SW480 (cell line): ENCODE measurements at regions not wholly inside any gene's neighbourhood (a gene's known extent, or its start where the extent isn't known, plus 50 kb on each side); places are given as distances from the start of the nearest gene placed in this dataset.
"Not testable (repeated sequence)": the region's sequence is repeated elsewhere in the genome, so short reads cannot be mapped to it uniquely, and the experiment has no call there.

Source experiments
- DNase-seq: peaks from one replicate; pipeline ENCODE4 v3.0.0-alpha.2; 2016; ENCODE audit warnings: low spot score

DNA sequence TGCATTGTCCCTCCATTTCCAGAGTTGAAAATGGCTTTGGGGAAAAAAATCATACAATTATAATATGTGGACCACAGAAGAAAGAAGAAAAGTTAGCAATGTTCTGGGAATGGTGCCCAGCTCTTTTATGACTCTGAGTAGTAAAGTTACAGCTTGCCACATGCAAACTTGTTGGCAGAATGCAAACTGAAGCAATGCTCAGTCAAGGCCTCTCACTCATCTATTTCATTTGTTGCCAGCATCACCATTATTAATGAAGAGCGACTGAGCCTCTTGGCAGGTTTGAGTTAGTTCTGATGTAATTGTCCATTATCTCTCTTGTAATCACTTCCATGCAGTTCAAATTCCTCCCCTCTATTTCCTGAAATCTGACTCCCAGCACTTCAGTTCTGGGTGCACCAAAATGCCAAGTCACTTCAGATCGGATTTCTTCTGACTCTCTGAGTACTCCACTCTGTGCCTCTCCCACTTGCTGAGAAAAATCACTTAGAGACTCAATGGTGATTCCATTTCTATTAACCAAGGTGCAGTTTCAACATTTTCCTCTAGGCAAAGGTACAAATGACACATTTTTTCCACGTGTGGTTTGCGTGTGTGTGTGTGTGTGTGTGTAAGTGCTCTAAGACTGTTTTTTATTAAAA is 154.4 kb upstream of the STMND1 start:
- peak; percentile 3 for DNase-seq

DNA sequence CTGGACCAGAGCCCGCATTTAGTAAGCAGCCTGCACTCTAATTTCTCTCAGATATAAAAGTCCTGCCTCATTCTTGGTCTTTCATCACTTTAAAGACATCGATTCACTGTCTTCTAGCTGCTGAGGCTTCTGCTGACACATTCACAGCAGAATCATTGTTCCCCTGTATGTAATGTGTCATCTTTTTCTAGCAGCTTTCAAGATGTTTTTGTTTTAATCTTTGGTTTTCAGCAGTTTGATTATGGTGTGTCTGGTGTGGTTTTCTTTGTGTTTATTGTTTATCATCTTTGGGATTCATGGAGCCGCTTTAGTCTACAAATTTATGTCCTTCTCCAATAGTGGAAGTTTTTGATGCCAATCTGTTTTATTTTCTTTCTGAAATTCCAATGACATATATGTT is 157.3 kb upstream of the STMND1 start:
- no peak for DNase-seq

DNA sequence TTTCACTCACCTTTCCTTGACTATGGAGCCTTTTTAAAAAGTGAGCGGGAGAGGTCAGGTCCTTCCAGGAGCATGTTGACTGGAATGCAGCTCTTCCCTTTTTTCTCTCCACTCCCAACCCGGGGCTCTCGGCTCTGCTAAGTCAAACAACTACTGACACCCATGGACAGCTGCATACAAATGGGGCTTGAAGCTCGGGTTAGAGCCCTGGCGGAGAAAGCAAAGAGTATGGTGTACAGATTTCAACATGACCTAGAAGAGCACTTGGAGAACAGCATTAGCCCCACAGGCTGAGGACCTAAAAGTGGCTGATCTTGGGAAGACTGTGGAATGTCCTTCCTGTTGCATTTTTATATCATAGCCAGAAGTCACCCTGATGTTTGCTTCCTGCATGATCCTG is 162.0 kb upstream of the STMND1 start:
- DNase-seq = no peak

DNA sequence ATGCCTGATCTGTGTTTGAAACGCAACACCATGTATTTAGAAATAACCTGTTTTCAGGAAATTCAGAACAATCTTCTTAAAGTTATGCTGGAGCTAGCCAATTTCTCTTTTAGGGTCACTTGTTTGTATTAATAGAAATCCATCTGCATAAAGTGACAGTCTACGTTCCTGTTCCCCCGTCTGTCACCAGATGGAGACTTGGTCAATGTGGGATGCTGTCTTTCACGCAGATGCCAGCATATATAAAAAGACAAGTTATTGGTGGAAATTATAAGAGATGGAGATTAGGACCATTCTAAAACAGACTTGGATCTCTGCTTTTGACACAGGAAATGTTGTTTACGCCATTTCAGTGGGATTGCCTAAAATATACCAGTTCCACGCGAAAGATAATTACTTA is 162.5 kb upstream of the STMND1 start:
- DNase-seq = no peak

DNA sequence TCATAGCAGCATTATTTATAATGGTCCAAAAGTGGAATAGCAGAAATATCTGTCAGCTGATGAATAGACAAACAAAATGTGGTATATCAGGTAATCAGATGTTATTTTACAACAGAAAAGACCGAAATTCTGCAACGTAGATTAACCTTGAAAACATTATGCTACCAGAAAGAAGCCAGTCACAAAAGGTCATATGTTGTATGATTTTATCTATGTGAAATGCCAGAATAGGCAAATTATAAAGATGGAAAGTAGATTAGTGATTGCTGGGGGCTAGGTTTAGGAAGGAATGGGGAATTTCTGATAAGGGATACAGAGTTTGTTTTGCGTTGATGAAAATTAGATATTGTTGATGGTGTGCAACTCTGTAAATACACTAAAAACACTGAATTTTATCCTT is 165.0 kb upstream of the STMND1 start:
- no peak for DNase-seq

DNA sequence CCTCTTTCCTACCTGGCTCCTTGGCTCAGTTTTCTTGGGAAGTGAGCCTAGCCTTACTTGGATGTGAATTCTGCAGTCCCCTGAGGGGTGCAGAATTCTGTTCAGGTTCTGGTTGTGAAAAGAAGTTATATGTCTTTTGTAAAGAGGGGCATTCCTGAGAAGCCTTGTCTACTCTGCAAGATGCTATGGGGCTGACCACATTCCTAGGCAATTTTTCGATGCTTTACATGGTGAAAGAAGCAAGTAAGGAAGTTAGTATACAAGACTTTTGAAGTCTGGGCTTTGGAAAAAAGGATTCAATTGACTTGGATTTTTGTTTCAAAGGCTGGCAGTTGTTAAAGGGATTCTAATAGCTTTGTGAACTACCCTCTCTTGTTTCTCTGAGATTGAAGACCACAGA is 167.9 kb upstream of the STMND1 start:
- no peak for DNase-seq

DNA sequence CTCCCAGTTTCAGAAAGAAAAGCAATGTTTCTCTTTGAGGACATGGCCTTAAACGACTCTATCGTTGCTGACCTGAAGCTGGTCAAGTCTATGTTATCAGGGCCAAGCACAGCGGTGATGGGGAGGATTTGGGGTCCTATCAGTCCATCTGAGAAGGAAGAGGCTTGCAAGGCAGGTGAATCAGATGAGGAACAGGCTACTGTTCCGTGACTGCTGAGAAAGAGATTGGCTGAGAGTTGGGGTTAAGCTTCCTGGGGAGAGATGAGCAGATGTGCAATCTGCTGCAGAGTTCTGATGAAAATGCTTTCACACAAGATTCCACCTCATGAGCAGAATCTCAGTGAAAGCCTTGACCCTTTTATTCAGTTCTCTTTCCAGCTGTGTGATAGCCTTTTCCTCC is 168.3 kb upstream of the STMND1 start:
- DNase-seq = no peak

DNA sequence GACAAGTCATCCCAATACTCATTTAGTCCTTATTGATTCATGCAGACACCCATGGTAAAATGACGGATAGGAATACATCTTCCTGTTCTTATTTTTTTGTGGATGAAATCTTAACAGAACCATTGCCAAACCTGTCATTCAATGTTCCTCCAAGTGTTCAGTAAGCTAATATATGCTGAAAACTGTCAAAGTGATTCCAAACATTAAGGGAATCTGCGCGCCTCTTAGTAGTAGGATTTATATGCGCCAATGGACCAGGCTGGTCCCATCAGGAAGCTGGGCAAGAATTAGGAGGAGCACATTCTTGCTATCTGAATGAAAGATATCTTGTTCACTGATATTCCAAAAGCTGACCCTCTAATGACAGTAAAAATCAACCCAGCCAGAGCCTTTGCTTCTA is 168.9 kb upstream of the STMND1 start:
- DNase-seq = no peak

DNA sequence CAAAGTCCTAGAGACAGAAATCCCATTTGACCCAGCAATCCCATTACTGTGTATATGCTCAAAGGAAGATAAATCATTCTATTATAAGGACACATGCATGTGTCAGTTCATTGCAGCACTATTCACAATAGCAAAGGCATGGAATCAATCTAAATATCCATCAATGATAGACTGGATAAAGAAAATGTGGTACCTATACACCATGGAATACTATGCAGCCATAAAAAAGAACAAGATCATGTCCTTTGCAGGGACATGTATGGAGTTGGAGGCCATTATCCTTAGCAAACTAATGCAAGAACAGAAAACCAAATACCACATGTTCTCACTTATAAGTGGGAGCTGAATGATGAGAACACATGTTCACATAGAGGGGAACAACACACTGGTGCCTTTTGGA is 169.8 kb upstream of the ATXN1 start:
- not testable (repeated sequence) for DNase-seq

DNA sequence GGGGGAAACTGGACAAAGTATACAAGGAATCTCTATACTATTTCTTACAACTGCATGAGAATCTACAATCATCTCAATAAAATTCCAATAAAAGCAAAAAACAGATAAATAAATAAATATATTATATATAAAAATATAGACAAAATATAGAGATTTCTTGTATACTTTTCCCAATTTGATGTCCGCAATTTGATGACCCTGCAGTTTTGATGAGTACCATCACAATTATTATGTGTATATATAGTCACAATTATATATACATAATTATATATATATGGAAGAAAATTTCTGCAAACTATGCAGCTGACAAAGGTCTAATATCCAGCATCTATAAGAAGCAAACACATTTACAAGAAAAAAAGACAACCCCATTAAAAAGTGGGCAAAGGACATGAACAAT is 169.2 kb upstream of the ATXN1 start:
- no peak for DNase-seq

DNA sequence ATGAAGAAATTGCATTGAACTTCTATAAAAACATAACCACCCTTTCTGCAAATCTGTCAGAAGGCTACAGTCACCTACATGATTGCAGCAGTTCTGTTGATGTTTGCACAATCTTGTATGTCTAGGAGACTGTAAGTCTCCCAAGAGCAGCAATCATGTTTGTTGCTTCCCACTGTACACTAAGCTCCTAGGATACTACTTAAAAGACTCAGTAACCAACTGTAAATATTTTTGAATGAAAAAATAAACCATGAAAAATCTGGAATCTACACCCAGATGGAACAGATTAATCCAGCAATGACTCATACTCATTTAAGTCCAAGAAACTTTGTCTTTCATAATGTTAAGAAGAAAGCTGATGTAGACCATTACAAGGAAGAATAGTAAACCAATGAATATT is 168.5 kb upstream of the ATXN1 start:
- no peak for DNase-seq

DNA sequence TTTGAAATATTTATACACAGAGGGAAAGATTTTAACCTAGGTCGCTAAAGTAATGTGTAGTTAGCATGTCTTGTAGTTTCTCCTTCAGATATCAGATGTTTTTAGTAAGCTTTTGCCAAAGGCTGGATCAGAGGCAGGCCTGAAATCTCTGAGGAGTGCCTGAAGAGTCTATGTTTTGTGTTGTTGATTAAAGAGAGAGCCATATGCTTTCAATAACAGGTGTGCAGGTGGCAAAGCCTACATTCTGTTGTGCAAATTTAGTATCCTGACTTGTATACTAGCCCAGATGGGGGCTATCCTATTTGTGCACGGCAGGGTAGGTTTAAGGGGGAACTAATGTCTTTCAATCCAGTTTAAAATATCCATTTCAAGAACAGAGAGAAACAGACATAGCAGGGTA is 167.1 kb upstream of the ATXN1 start:
- no peak for DNase-seq

DNA sequence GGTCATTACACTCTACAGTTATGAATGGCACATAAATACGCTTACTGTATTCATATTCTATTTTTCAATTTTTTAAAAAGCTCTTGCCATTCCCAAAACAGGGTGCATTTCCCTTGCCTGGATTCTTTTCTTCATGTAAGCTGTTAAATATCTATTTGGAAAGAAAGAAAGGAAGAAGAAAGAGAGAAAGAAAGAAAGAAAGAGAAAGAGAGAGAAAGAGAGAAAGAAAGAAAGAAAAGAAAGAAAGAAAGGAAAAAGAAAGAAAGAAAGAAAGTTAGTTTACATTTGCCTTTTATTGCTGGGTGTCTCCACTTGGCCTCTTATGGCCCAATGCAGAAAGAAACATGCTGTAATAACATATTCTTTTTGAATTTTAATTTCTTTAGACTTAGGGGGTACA is 165.9 kb upstream of the ATXN1 start:
- no peak for DNase-seq

DNA sequence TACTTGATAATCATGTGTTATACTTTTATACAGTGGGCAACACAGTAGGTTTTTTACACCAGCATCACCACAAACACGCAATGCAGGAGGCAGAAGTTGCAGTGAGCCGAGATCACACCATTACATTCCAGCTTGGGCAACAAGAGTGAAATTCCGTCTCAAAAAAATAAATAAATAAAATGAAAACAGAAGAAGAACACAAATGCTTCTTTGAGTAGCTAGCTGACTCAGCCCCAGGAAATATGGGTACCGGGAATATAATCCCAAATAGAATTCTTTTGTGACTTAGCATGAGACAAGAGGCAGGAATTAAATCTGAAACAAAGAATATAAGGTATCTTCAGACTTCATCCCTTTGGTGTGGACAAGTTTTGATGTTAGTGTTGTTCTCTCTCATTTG is 164.2 kb upstream of the ATXN1 start:
- DNase-seq = no peak

DNA sequence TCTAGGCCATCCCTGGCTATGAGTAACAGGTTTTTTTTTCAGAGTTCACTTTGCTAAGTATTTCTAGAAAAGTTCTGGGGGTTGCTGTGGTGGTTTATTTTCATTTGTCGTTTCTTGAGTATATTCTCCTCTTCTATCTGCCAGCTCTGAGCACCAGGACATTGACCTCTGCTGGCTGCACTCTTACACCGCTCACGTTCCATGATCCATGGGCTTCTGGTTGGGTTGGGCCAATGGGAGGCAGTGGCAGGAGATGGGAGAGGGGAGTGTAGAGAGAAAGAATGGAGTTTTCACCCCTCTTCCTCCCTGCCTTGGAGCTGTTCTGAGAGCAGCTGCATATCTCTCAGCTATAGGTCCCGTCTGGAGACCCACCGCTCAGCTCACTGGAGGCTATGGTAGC is 161.0 kb upstream of the ATXN1 start:
- DNase-seq = no peak

DNA sequence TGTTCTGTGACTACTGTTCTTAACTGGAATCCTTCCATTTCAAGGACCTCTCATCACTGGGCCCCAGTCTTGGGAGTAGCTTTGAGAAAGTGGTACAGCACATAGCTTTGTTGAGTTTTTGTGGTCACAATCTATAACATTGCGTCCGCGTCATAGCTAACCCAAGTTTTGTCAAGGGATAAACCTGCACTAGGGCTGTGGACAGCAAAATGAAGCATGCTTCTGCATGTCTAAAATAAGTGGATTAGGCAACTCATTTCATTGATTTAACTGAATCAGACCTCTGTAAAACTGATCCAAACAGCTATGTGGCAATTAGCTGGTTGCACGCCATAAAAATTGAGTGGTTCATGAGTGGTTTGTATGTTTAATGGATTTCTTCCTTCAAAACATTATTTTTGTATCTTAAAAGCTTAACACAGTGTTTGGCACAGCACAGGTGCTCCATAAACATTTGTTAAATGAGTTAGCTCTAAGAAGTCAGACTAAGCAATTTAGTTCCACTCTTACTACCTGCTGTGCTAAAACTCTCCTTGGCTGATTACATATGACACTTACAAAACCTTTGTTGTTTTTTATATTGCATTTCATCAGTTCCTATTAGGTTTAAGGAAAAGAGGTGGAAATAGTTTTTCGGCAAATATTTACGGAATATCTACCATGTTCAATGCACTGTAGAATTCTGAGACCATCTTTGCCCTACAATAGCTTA is 160.3 kb upstream of the ATXN1 start:
- DNase-seq = no peak

DNA sequence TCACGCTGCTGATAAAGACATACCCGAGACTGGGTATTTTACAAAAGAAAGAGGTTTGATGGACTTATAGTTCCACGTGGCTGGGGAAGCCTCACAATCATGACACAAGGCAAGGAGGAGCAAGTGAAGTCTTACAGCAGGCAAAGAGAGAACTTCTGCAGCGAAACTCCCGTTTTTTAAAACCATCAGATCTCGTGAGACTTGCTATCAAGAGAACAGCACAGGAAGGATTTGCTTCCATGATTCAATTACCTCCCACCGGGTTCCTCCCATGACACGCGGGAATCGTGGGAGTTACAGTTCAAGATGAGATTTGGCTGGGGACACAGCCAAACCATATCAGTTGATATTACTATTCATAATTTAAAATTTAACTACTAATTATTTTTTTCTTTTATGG is 157.3 kb upstream of the ATXN1 start:
- no peak for DNase-seq

DNA sequence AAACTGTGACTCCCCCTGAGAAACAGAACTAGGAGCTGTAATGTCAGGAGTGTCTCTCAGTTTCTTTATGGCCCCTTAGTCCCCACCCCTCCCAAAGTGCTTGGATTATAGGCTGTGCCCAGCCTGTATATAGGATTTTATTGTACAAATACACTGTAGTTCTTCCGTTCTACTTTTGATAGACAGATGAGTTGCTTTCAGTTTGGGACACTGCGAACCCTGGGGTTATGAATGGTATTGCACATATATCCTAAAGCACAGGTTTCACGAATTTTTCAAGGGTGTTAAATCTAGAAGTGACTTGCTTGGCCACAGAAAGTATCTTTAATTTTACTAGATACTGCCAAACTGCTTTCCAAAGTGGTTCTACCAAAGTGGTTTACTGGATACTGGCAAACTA is 152.9 kb upstream of the ATXN1 start:
- no peak for DNase-seq

DNA sequence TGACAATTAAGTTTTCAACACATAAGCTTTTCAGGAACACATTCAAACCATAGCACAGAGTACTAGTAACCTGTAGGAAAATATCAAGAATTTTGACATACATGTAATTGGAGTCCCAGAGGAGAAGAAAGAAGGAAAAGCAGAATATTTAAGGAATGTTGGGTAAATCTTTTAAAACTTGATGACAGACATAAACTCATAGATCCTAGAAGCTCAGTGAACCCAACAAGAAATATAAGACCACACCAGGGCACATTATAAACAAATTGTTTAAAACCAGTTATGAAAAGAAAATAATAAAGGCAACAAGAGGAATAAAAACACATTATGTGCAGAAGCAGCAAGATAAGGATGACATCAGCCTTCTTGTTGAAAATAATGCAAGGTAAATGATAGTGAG is 151.5 kb upstream of the ATXN1 start:
- DNase-seq = no peak

DNA sequence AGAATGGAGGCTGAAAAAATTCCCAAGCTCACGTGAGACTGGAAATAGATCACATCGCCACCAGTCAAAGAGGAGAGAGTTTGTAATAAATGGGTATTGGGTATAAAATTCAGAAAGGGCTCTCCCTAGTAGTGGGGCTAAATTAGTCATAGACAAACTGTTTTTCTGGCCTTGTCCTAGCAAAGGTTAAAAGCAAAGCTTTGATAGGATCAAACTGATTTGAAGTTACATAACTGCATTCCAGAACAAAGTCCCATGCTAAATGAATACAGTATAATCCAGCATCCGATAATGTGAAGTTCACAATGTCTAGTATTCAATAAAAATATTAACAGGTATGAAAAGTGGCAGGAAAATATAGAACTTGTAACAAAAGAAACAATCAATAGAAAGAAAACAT is 149.8 kb upstream of the ATXN1 start:
- no peak for DNase-seq

DNA sequence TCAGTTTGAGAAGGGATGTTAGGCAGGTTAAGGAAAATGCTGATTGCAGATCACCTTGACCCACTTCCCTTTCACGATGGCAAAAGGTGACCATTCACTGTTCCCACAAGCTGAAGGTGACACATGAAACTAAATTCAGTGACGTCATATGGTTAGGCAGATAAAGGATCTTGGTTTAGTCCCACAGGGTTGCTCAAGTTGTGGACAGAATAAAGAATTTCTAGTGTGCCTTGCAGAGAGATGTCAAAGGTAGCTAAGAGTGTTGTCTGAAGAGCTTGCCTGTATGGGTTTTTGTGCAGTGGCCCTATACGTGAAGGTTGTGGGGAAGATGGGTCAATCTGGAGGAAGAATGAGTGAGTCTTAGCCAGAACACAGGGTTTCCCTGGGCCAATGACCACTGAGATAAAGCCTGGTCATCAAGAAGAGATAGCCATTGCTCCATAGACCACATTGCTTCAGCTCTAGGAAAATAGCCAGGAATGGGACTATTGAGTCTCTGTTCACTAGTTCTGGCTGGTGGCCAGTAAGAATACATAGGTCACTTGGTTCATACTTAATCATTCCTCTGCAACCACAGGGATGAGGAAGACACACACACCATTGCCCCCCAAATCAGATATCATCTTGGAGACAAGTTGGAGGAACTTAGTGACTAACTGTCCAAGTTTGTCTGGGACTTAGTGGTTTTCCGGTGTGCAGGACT is 148.5 kb upstream of the ATXN1 start:
- no peak for DNase-seq

DNA sequence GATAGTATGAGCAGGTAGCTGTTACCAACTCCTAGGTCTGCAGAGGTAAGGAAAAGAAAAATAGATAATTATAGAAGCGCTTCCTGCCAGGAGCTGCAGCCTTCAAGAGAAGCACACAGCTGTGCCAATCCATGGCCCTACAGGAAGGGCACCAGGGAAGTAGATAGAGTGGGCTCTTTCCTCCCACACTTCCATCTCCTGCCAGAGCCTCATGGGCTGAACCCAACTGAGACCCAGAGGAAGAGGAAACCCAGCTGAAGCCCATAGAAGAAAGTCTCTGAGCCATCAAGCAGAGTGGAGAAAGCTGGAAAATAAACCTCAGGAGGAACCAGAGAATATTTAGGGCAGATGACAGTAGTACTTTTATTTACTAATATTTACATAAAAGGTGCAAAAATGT is 146.7 kb upstream of the ATXN1 start:
- DNase-seq = no peak

DNA sequence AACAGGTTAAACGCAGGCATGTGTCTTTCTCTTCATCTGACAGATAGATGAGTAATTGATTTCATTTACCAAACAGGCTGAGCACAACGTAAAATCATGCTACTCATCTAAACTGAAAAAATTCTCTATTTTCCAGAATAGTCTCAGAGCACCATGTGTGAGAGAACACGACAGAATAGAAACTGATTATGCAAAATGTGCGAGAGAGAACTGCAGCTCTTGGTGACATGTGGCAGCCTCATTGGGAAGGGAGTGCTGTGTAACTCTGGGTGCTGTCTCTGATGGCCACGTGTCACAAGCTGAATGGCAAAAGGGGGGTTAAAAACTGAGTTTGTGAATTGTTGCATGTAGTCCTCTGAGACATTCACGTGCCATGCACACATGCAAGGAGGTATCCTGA is 143.7 kb upstream of the ATXN1 start:
- no peak for DNase-seq

DNA sequence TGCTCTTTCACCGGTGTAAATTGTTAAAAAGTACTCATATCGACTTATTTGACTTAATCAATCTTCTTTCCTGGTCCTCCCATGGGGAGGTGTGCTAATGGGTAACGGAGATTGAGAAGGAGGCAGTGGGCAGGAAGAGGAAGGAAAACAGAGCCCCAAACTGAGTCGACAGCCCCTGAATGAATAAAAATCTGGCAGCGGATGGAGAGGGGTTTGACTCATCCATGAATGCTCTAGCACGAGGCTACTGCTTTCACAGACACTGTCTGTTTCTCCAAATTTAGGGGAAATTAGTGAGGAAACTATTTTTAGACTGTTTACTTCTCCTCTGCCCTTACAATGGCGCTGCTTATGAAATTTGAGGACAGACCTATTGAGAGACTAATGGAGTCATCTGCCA is 142.2 kb upstream of the ATXN1 start:
- no peak for DNase-seq
